GM19023 (cell line): ENCODE measurements at regions not wholly inside any gene's neighbourhood (a gene's known extent, or its start where the extent isn't known, plus 50 kb on each side); places are given as distances from the start of the nearest gene placed in this dataset.

ENCODE experiments used
- ATAC-seq: cut with Tn5 transposase; IDR thresholded peaks from one replicate; pipeline ENCODE4 v1.9.1; 2021; ENCODE audit warnings: mild to moderate bottlenecking, moderate library complexity; ENCODE audit not compliant: unreplicated experiment

DNA sequence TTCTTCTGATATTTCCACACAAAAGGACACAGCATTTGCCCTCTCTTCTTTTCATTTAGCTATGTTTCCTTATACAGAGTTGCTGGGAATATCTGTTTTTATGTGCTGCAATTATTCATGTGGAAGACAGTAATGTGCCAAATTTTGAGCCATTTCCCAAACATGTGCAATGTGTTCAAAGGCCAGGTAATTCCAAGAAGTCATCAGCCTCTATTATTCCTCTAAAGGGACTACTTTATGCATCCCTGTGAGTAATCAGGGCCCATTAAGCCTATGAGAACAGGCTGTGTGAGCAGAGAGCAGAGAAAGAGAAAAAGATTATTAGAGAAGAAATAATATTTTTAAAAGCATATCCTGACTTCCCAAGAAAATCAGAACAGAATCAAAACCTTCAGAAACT is 107.6 kb upstream of the OSR1 start:
- ATAC-seq: no peak

- ATAC-seq: no peak
Measured at GRCh38 chr2:19462256-19462645, 103.8 kb upstream of the OSR1 start.

DNA sequence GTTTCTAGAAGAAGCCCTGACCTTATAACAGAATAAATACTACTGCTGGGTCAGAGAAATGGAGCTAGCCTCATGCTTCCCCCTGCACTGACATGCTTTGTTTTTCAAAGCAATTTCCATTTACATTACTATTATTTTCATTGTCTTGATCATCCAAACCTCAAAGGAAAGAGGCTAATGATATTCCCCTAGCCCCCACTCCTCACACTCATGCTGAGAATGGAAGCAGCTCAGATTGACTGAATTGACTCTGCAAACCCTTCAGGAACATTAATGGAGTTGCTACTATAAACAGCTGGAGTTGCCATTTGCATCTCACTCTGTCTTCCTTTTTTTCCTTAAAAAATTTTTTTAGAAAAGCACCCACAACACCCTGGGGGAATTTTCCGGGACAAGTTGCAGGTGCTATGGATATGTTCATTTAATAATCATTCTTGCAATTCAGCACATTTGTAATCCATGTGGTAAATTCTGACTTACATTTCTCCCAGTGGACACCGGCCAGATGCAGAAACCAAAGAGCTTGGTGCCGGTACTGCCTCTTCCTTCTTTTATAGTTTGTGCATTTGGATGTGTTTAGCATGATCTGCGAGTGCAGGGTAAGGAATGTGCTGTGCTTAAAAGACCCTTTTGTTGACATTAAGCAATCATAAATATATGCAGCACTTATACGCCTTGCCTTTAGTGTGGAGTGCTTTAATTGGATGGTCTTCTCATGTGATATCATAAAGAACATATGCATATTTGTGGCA is 103.3 kb upstream of the OSR1 start:
- no peak for ATAC-seq

- no peak for ATAC-seq
Measured at GRCh38 chr2:19460761-19461160, 102.3 kb upstream of the OSR1 start.

GRCh38 chr2:19458427-19459003 is 100.1 kb upstream of the OSR1 start:
- no peak for ATAC-seq

DNA sequence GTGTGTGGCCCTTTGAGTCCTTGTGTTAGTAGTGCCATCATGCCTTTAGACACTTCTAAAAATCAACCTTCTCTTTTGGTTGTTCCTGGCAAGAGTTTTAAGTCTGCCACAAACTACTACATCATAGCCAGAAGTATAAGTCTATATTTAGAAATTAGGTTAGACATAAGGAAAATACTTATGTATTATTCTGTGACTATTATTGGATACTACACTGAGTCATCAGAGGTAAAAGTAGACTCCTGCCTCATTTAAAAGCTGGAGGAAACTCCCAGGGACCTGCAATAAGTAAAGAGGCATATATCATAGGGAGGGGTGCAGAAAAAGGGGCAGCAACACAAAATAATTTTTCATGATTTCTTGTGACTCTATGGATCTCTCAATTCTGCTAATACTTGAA is 99.4 kb upstream of the OSR1 start:
- ATAC-seq: no peak

- ATAC-seq: no peak
Measured at GRCh38 chr2:19456705-19457309, 98.4 kb upstream of the OSR1 start.

DNA sequence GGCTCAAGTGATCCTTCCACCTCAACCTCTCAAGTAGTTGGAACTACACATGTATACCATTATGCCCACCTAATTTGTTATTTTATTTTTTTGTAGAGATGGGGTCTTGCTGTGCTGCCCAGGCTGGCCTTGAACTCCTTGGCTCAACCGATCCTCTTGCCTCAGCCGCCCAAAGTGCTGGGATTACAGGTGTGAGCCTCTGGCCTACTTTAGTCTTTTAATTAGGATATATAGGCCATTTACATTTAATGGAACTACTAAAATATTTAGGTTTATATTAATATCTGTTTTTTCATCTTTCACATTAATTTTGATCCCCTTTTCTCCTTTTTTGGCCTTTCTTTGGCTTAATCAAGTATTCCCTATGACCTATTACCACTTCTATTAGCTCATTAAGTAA is 95.7 kb upstream of the OSR1 start:
- ATAC-seq: no peak

DNA sequence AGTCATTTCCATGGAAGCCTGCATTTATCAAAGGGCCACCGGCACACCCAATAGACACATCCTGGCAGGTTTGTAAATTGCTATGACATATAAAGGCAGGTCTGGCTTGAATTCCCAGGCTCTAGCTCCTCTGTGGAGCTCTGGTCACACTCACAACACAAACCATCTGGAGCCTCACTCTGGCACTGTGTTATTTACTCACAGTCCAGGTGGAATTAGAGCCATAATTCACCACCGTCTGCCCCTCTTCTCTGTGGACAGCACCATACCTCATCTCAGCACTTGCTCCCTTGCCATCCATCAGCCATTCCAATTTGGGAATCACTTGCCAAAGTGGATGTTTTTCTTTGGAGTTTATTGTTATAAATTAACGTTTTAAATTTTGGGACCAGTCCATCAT is 84.3 kb upstream of the OSR1 start:
- ATAC-seq: no peak

- ATAC-seq: no peak
Measured at GRCh38 chr2:19439081-19439480, 80.7 kb upstream of the OSR1 start.

- ATAC-seq: no peak
Measured at GRCh38 chr2:19435815-19436214, 77.4 kb upstream of the OSR1 start.

DNA sequence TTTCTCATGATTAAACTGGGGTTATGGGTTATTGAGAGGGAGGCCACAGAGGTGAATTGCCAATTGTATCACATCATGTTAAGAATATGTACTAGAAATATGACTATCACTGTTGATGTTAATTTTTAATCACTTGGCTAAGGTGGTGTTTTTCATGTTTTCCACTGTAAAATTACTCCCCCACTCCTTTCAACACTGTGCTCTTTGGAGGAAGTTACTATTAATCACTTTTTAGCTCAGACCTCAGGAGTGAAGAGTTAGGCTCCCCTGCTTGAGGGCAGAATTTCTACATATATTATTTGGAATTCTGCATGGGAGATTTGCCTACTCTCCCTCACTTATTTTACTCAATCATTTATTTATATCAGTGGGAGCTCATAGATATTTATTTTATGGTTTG is 76.0 kb upstream of the OSR1 start:
- ATAC-seq: no peak

GRCh38 chr2:19426941-19427340 is 68.5 kb upstream of the OSR1 start:
- no peak for ATAC-seq

- ATAC-seq: no peak
Measured at GRCh38 chr2:19426144-19426543, 67.7 kb upstream of the OSR1 start.

- no peak for ATAC-seq
Measured at GRCh38 chr2:19425419-19425818, 67.0 kb upstream of the OSR1 start.

- ATAC-seq: no peak
Measured at GRCh38 chr2:19419211-19419880, 60.9 kb upstream of the OSR1 start.

DNA sequence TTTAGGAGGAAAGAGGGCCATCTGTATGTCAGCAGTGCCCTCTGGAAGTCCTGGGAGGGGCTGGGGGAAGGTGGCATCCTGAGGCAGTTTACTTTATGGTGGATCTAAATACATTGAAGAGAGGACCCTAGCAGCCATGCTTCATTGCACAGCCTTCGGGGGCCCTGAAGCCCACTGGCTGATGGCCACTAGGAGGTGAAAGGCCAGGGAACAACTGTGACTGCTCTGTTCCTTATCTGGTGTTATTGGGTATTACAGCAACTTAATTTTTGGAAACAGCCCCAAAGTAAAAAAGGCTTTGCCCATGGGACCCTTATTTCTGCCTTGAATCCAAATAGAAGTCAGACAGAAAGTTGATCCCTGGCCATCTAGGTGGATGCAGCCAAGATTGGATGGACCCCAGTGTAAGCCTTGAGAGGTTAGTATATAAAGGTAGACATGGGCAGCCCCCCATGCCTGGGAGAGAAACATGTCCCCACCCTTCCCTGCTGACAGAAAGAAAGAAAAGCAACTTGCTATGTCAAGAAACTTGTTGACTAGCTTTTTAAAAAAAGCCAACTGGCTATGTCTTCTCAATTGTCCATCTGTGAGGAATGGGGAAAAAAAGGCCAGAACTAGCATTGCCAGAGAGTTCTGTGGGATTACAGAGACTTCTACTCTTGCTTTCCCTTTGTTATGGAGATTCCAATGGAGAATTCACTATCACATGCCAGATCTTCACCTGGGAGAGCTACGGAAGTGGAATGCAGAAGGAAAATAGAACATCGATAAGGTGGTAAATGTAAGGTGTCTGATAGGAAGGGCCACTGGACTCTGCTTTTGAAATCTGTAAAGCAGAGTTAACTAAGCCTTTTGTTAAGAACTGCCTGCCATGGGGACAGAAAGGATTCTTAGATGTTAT is 58.6 kb upstream of the OSR1 start:
- ATAC-seq: no peak

DNA sequence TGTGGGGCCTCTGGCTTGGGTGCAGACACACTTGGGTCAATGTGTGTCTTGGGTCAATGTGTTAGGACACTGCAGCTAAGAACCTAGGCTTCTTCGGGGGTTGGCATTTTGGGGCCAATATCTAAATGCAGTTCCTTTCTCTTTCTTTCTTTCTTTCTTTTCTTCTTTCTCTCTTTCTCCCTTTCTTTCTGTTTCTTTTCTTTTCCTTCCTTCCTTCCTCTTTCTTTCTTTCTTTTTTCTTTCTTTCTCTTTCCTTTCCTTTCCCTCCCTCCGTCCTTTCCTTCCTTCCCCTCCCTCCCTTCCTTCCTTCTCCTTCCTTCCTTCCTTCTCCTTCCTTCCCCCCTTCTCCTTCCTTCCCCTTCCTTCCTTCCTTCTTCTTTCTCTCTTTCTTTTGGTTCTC is 57.7 kb upstream of the OSR1 start:
- no peak for ATAC-seq

- no peak for ATAC-seq
Measured at GRCh38 chr2:19409046-19409445, 50.6 kb upstream of the OSR1 start.

- ATAC-seq: no peak
Measured at GRCh38 chr2:19408592-19408991, 50.2 kb upstream of the OSR1 start.
